NCI-H446 (cell line): ENCODE measurements at regions not wholly inside any gene's neighbourhood (a gene's known extent, or its start where the extent isn't known, plus 50 kb on each side); places are given as distances from the start of the nearest gene placed in this dataset.
"Not testable (repeated sequence)": the region's sequence is repeated elsewhere in the genome, so short reads cannot be mapped to it uniquely, and the experiment has no call there.

Experiments
- DNase-seq, 2 experiments: peaks; one replicate each; lab custom pipeline; 2025; lab: John Stamatoyannopoulos, UW

GRCh38 chr1:91605566-91605965, 104.9 kb downstream of the CDC7 start:
- no peak for DNase-seq

GRCh38 chr1:91606546-91607078, 106.0 kb downstream of the CDC7 start:
- no peak for DNase-seq

GRCh38 chr1:91607686-91608085, 107.0 kb downstream of the CDC7 start:
- DNase-seq = not testable (repeated sequence)

GRCh38 chr1:91608876-91609275, 108.2 kb downstream of the CDC7 start:
- no peak for DNase-seq

- no peak for DNase-seq
Observed at GRCh38 chr1:91609551-91609950, 108.9 kb downstream of the CDC7 start.

GRCh38 chr1:91610102-91610501, 109.5 kb downstream of the CDC7 start:
- no peak for DNase-seq

GRCh38 chr1:91610789-91611188, 110.1 kb downstream of the CDC7 start:
- no peak for DNase-seq

- DNase-seq = no peak
Observed at GRCh38 chr1:91611483-91611917, 110.8 kb downstream of the CDC7 start.

GRCh38 chr1:91613595-91613994, 112.9 kb downstream of the CDC7 start:
- DNase-seq = no peak

- no peak for DNase-seq
Observed at GRCh38 chr1:91616712-91617111, 116.1 kb downstream of the CDC7 start.

GRCh38 chr1:91617285-91617765, 116.7 kb downstream of the CDC7 start:
- DNase-seq = no peak

GRCh38 chr1:91619881-91620280, 119.2 kb downstream of the CDC7 start:
- no peak for DNase-seq

GRCh38 chr1:91621360-91621759, 120.7 kb downstream of the CDC7 start:
- DNase-seq = no peak

GRCh38 chr1:91621907-91622306, 121.3 kb downstream of the CDC7 start:
- no peak for DNase-seq

GRCh38 chr1:91622616-91623015, 122.0 kb downstream of the CDC7 start:
- DNase-seq = peak; percentile 26 to 71

GRCh38 chr1:91623020-91623419, 122.4 kb downstream of the CDC7 start:
- DNase-seq = no peak

- DNase-seq = no peak
Observed at GRCh38 chr1:91624331-91624730, 123.7 kb downstream of the CDC7 start.
